ENCODE measurements at regions not wholly inside any gene's neighbourhood (a gene's known extent, or its start where the extent isn't known, plus 50 kb on each side); places are given as distances from the start of the nearest gene placed in this dataset.
"Not testable (repeated sequence)": the region's sequence is repeated elsewhere in the genome, so short reads cannot be mapped to it uniquely, and the experiment has no call there.

GRCh38 chr11:42906226-42906625 lies 405.6 kb upstream of the API5 start:
- no peak for DNase-seq (ENCODE audit: low read depth in 4 of 4, low spot score in 3 of 4)

- no peak for DNase-seq (ENCODE audit: low read depth in 4 of 4, low spot score in 3 of 4)
These were observed 398.1 kb upstream of the API5 start for GRCh38 chr11:42913731-42914130.

DNA sequence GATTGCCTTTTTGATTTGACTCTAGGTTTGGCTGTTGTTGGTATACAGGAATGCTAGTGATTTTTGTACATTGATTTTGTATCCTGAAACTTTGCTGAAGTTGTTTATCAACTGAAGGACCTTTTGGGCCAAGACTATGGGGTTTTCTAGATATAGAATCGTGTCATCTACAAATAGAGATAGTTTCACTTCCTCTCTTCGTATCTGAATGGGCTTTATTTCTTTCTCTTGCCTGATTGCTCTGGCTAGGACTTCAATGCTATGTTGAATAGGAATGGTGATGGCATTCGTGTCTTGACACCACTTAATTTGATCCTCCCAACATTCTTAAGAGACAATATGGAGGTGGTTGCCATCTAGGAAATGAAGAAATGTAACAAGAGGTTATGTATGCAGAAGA lies 388.1 kb upstream of the API5 start:
- no peak for DNase-seq (ENCODE audit: low read depth in 4 of 4, low spot score in 3 of 4)

GRCh38 chr11:42925916-42926315 lies 385.9 kb upstream of the API5 start:
- no peak for DNase-seq (ENCODE audit: low read depth in 4 of 4, low spot score in 3 of 4)

GRCh38 chr11:42947405-42947804 lies 364.4 kb upstream of the API5 start:
- DNase-seq (ENCODE audit: low read depth in 4 of 4, low spot score in 3 of 4), result no peak

GRCh38 chr11:42949738-42950376 lies 361.9 kb upstream of the API5 start:
- DNase-seq (ENCODE audit: low read depth in 4 of 4, low spot score in 3 of 4), result not testable (repeated sequence)

GRCh38 chr11:42951266-42951665 lies 360.5 kb upstream of the API5 start:
- no peak for DNase-seq (ENCODE audit: low read depth in 4 of 4, low spot score in 3 of 4)

DNA sequence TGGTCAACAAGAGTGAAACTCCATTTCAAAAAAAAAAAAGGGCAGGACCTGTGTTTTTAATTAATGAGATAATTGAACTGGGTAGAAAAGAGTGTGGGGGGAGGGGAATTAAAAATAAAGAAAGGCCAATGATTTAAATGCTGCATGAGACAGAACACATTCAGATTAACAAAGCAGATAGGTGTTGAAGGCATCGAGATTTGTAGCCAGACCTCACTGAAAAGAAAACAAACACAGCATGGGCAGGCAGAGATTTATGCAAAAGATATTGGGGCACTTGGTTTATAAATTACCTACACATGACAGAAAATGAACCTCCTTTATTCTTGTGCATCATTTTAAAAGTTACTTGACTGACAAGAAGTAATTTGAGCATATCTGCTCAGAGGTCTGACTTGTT lies 354.0 kb upstream of the API5 start:
- no peak for DNase-seq (ENCODE audit: low read depth in 4 of 4, low spot score in 3 of 4)

DNA sequence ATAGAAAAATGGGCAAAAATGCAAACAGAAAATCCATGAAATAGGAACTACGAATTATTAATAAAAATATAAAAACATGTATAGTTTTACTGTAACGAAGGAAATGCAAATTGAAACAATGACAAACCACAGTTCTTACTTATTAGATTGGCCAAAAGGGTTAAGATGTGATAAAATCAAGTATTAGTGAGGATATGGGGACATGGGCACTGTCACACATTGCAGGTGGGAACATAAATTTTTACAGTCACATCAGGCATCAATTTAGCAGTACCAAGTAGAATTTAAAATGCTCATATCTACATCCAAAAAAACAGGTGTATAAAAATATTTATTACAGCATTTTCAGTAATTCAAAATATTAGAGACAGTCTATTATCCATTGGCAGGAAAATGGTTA lies 353.2 kb upstream of the API5 start:
- DNase-seq (ENCODE audit: low read depth in 4 of 4, low spot score in 3 of 4), result no peak

DNA sequence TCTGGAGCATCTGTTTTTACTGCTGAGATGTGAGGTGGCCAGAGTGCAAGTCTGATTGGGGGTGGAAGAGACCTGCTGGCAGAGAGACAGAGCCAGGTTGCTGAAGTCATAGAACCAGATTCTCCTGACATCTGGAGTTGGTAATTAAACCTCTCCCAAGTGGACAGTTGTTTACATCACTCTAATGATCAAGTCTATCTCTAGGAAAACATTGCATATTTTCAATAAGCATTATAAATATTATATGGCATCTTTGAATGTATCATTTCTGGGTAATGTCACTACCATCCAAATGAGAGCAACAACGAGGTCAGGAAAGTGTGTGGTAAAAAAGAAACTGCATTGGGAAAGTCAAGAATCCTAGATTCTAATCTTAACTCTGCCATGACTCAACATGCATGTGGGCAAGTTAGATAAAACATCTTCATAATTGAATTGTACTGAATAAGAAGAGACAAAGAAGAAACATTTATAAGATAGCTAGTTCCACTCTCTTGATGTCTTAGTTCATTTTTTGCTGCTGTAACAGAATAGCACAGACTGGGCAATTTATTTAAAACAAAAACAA lies 351.2 kb upstream of the API5 start:
- no peak for DNase-seq (ENCODE audit: low read depth in 4 of 4, low spot score in 3 of 4)

- DNase-seq (ENCODE audit: low read depth in 4 of 4, low spot score in 3 of 4), result no peak
These were observed 344.1 kb upstream of the API5 start for GRCh38 chr11:42967653-42968052.

DNA sequence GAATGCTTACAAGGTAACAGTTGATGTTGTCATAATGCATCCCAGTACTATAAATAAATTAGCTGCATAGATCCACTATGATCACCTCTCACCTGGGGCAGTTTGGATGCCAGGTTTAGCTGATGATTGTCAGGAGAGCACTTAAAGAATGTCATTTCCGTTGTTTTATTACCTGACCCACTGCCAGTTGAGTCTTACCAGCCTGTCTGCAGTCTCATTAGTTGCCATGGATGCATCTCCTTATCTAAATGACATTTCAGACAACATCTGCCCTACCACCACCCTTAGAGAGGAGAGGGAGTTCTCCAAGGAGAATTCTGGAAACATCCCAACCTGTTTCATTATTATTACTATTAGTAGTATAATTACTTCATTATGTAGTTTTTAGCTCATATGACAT lies 339.1 kb upstream of the API5 start:
- DNase-seq (ENCODE audit: low read depth in 4 of 4, low spot score in 3 of 4), result no peak

DNA sequence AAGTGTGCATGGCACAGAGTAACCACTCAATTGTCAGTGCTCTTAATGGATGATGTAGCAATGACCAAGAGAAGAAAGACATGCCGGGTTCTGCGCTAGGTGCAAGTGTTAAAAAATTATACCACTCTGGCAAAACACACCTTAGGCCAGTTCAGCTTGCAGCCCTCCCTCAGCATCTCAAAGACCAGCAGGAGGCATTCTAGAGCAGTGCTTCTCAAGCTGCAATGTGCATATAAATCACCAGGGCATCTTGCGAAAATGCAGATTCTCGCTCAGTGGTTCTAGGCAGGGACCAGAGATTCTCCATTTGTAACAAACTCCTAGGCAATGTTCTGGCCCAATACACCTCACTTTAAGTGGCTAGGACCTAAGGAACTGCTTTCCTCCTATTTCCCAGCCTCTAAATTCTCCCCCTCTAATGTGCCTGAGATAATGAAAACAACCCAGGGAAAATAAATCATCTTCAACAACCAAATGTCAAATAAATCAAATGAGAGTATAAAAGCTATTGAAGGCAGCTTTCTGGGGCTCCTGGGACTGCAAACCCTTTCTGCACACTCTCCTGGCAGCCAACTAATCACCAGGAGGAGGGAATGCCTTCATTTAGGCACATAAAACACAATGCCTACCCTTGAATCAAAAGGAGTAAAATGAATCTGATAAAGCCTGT lies 337.2 kb upstream of the API5 start:
- DNase-seq (ENCODE audit: low read depth in 4 of 4, low spot score in 3 of 4), result no peak

DNA sequence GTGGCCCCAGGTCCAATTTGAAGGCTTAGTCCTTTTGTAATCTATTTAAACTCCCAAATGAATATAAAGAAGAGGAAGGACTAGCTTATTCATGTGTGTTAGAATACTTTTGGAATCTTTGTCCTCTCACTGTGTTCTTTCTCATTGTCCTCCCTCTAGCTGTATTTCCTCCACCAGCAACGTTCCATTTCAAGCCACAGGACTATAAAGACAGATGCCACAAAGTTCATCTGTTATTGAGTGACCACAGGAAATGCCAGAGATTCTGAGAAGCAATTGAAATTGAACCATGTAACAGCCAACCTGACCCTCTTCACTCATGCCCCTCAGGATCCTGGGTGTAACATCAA lies 336.6 kb upstream of the API5 start:
- DNase-seq (ENCODE audit: low read depth in 4 of 4, low spot score in 3 of 4), result no peak

GRCh38 chr11:42976636-42977217 lies 335.1 kb upstream of the API5 start:
- DNase-seq (ENCODE audit: low read depth in 4 of 4, low spot score in 3 of 4), result peak in 1 of 4 donors; percentile 8

- DNase-seq (ENCODE audit: low read depth in 4 of 4, low spot score in 3 of 4), result no peak
These were observed 319.2 kb upstream of the API5 start for GRCh38 chr11:42992594-42992993.

- no peak for DNase-seq (ENCODE audit: low read depth in 4 of 4, low spot score in 3 of 4)
These were observed 315.1 kb upstream of the API5 start for GRCh38 chr11:42996421-42997307.

DNA sequence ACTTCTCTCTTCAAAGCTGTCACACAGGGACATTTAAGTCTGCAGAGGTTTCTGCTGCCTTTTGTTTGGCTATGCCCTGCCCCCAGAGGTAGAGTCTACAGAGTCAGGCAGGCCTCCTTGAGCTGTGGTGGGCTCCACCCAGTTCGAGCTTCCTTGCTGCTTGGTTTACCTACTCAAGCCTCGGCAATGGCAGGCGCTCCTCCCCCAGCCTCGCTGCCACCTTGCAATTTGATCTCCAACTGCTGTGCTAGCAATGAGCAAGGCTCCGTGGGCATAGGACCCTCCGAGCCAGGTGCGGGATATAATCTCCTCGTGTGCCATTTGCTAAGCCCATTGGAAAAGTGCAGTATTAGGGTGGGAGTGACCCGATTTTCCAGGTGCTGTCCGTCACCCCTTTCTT lies 306.9 kb upstream of the API5 start:
- DNase-seq (ENCODE audit: low read depth in 4 of 4, low spot score in 3 of 4), result not testable (repeated sequence)

DNA sequence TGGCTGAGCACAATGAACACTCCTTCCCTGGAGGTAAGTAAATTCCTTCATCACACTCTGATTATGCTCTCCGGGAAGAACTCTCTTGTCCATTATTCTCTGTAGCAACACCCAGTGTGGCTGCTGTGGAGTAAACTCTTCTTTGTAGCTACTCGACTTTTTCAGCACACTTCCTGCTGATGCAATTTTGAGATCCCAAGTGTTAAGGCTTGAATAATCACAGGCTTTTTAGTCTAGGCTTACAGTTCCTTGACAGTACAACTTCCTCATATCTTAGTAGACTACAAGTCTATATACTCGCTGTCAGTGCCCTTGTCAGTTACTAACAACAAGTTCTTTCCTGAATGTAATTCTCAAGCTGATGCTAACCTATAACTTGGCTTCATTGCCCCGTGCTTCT lies 301.8 kb upstream of the API5 start:
- no peak for DNase-seq (ENCODE audit: low read depth in 4 of 4, low spot score in 3 of 4)

DNA sequence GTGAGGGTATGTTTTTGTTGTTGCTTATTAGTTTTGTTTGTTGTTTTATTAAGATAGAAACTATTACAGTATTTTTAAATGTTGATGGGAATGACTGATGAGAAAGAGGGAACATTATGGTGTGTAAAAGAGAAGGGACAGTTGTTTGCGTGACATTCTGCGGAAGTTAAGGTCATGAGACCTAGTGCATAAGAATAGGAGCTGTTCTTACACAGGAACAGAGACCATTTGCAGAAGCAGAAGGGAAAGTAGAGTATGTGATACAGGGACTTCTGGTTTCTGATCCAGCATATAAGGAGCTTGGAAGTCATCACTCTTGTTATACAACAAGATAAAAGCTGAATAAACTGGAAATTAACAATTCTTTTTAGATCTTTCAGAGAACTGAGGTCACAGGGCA lies 299.2 kb upstream of the API5 start:
- DNase-seq (ENCODE audit: low read depth in 4 of 4, low spot score in 3 of 4), result no peak

DNA sequence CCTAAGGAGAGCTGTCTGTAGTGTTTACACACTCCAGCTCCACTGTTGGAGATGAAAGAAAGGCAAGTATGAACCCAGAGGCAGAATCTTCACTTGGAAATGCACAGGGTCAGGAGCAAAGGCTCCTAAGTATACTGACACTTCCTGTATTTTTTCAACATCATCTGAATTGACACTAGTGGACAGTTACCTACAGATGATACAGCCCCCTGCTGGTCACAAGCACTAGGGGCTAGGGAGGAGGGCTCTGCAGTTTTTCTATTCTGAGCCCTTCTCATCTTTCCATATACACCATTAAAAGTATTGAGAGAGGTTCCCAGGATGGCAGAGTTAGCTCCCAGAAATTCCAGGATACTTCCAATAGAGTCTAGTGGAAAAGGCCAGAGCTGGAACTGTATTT lies 290.3 kb upstream of the API5 start:
- DNase-seq (ENCODE audit: low read depth in 4 of 4, low spot score in 3 of 4), result no peak

Data from left renal pelvis (tissue), 4 donors.